LHCN-M2 (cell line): ENCODE measurements at regions not wholly inside any gene's neighbourhood (a gene's known extent, or its start where the extent isn't known, plus 50 kb on each side); places are given as distances from the start of the nearest gene placed in this dataset.

Experiments
- DNase-seq: peaks from one replicate; pipeline ENCODE4 v3.0.0-alpha.2; 2012; ENCODE audit warnings: low read depth

DNA sequence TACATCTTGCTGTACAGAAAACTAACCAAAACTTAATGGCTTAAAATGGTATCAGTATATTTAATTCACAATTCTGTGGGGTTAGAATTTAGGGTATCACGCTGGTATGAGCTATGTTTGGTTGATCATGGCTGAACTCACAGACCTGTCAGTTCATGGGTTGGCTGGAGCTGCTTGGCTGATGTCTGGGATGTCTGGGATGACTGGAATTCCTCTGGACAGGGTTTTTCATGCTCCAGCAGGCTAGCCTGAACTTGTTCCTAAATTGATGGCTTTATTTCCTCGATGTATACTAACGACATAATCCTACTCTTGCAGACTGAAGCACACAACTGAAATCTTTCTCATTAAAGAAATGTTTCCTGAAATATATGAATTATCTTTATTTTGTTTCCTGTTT lies 338.9 kb upstream of the GBE1 start:
- DNase-seq = no peak

DNA sequence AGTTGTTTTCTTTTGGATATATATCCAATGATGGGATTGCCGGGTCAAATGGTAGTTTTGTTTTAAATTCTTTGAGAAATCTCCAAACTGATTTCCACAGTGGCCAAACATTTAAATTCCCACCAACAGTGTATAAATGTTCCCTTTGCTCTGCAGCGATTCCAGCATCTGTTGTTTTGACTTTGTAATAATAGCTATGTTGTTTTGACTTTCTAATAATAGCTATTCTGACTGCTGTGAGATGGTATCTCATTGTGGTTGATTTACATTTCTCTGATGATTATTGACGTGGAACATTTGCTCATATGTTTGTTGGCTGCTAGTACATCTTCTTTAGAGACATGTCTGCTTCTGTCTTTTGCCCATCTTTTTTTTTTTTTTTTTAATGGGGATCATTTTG lies 332.2 kb upstream of the GBE1 start:
- peak; percentile 31 for DNase-seq

DNA sequence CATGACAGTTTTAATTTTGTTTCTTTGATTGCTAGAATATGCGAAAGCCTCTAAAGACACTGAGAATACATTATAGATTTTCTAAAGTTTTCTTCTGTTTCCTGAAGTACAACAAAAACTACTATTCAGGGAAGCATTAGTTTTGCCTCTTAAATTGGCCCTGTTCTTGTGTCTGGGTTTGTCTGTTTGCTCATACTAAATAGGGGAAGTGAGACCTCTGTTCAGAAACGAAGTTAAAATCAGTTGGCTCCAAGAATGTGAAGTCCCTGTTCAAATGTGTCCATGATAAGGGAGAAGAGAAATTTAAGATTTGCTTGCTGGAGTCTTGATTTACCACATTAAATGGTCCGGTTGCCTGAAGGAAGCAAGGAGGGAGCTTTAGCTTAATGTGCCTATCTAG lies 327.3 kb upstream of the GBE1 start:
- DNase-seq = no peak

GRCh38 chr3:82087958-82088357 lies 326.5 kb upstream of the GBE1 start:
- DNase-seq = peak; percentile 66

DNA sequence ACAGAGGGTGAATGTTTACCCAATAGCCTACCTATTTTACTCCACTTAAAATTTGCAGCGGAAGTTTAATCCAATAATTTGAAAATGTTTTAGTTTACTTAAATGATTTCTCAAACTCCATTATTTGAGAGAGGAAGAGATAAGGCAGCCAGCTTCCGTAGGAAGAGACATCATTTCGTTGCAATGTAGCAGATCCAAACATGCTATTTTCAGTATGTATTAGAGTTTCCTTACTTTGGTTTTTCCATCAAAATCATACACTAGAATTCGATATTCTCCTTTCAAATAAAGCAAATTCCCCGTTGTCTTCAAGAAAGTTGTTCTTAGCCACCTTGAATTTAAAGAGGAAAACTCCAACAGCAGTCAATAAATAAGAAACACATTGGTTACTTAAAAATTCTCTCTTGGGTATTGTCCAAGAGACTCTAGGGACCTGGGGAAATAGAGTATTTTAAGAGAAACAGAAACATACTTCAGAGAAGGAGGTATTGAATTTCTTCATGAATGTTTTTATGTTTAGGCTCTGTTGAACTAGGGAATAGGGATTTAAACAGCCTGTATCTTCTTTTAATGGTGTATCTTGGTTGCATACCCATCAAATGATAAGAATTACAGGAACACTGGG lies 324.5 kb upstream of the GBE1 start:
- no peak for DNase-seq

DNA sequence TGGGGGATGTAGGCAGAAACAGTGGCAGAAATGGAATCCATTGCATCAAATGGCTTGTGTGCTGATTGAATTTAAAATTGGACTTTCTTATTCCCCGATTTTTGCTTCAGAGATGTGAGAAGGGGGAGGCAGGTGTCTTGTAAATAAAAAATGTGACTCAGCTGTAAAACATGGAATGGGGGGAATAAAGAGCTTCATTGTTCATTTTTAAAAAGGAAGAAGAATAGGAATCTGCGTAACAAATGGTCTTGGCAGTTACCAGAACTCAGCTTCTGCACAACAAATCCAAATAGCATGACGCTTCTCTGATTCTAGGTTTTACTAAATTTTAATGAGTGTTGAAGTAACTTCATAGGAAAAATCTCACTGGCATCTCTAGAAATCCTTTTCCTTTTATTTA lies 323.9 kb upstream of the GBE1 start:
- peak; percentile 6 for DNase-seq

- no peak for DNase-seq
Observed at GRCh38 chr3:82084824-82085223, 323.4 kb upstream of the GBE1 start.

DNA sequence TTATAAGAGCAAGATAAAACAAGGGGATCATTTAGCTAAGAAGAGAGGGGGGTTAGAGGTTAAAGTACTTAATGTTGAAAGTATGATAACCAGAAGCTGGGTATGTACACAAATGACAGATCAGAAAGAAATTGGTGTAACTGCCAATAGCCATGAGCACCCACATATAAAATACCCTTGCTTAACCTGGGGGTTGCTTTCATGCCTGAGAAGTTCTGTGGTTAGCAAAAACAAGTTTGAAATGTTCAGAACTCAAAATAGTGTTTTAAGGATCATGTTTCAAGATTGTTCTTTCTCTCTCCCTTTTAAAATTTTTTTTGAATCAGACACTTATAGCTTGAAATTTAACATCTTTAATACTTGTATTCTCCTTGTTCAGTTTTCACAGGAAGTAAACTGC lies 321.4 kb upstream of the GBE1 start:
- no peak for DNase-seq

DNA sequence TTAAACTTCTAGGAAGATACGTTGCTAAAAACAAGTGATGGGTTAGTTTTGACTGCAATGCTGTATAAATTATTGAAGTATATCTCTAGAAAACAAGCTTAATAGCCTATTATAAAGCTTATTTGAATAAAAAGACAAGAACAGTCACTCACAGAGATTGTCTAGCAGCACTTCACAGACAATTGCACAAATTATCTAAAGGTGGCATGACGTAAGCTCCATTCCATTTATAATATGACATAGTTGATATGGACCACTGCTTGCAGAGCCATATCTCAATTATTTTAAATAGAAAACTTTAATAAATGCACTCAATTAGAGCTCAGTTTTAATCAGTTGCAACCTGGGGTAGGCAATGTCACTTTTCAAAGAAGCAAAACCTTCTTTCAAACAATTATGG lies 319.9 kb upstream of the GBE1 start:
- no peak for DNase-seq

GRCh38 chr3:82080792-82081191 lies 319.3 kb upstream of the GBE1 start:
- no peak for DNase-seq

DNA sequence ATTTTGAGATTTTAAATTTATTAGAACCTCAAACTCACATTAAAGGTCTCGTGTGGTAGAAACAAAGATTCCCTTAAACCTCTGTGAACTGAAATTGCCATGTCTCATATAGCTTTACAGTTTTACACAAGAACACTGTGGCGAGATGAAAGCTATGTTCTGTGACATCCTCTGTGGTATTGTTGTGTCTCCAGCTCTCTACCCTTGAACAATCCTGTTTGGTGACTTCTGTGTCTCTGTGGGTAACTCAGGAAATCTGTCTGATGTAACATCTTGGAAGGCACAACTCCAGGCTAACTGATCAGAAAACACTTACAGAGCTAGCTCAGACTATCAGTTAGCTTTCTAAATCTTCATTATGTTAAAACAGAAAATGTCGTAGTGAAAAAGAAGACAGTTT lies 318.8 kb upstream of the GBE1 start:
- no peak for DNase-seq

DNA sequence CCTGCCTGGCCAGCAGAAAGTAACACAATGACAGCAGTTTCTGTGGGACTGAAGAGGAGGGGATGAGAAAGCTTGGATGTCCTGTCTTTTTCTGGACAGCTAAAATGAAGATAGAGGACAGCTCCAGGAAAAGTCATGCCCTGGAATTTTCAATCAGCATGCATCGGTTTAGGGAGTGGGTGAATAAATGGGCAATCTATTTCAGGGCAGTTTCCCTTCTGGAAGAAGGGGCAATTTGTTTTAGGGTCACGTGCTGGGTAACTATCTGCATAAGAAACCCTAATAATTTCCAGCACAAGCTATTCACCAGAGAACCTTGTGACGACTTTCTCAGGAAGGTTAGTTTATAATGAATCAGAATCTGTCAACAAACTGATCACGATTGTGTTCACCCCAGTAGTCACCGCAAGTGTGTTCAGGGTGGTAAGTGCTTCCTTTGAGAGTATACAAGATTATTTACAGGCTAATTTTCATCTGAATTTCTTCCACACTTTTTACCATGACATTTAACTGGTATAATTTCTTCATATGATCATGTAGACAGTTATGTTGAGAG lies 318.0 kb upstream of the GBE1 start:
- no peak for DNase-seq

DNA sequence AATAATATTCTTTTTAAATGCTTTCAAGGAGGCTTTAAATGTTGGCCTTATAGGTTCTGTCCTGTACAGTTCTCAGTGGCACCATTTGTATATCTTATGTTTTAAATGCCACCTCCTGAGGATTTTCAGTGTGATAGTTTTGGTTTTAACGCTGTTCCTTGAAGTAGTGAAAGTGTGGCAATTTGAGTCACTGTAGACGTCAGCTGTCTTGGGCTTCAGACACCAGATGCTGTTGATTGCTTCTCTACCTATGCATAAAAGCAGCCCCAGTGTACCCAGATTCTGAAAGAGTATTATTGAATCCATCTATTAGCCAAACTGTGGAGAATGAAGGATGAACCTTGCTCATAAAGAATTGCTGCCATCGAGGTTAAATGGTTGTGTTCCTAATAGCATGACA lies 316.8 kb upstream of the GBE1 start:
- no peak for DNase-seq

- DNase-seq = no peak
Observed at GRCh38 chr3:82067420-82067819, 306.0 kb upstream of the GBE1 start.

DNA sequence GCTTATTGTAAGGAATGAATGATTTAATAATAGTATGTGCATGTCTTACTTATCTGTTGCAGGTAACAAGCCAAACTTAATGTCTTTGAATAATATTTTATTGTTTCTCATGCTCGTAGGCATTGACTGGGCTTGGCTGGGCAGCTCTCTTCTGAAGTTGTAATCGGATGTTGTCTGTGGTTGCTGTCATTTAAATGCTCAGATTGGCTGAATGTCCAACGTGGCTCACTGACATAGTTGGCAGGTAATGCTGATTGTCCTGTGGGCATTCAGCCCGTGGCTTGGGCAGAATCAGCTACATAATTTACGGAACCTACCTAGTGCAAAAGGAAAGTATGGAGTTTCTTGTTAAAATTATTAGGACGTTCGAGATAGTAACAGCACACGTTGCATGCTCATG lies 297.4 kb upstream of the GBE1 start:
- no peak for DNase-seq

- no peak for DNase-seq
Observed at GRCh38 chr3:82055792-82056191, 294.3 kb upstream of the GBE1 start.

- DNase-seq = no peak
Observed at GRCh38 chr3:82054849-82055248, 293.4 kb upstream of the GBE1 start.

GRCh38 chr3:82053236-82053635 lies 291.8 kb upstream of the GBE1 start:
- no peak for DNase-seq

GRCh38 chr3:82050382-82050781 lies 288.9 kb upstream of the GBE1 start:
- DNase-seq = no peak

DNA sequence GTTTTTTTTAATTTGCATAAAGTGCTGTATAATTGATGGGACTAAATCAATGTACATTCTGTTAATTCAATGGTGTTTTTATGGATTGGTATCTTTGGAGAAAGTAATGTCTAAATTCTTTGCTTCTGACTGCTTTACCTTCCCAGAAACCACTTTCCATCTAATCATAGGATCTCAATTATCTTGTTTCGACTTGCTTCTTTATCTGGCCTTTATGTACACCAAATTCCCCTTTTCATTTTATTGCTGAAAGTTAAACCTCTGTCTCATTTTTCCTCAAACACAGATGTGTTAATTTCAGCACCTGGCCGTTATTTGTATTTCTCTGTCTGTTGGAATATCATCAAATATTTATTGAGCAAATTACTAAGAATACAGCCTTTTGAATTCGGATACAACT lies 287.3 kb upstream of the GBE1 start:
- DNase-seq = no peak

GRCh38 chr3:82044930-82045705 lies 283.7 kb upstream of the GBE1 start:
- no peak for DNase-seq

GRCh38 chr3:82038556-82038955 lies 277.1 kb upstream of the GBE1 start:
- no peak for DNase-seq

- no peak for DNase-seq
Observed at GRCh38 chr3:82033186-82033585, 271.7 kb upstream of the GBE1 start.
